ENCODE measurements at regions not wholly inside any gene's neighbourhood (a gene's known extent, or its start where the extent isn't known, plus 50 kb on each side); places are given as distances from the start of the nearest gene placed in this dataset.

GRCh38 chrX:42978655-42979379, 200.9 kb upstream of the PPP1R2C start:
- TF ChIP-seq CTCF (optimal IDR thresholded peaks at IDR 0.05 in 1 of 3, IDR thresholded peaks at IDR 0.05 in 1 of 3, conservative IDR thresholded peaks at IDR 0.05 in 1 of 3; ENCODE audit: extremely low read depth in 1 of 3, insufficient read depth in 2 of 3, low read length in 3 of 3): no peak
- TF ChIP-seq EZH2 (IDR thresholded peaks at IDR 0.05; ENCODE audit: low read length): no peak
